Esophagus squamous epithelium (tissue), 4 donors: ENCODE measurements at regions not wholly inside any gene's neighbourhood (a gene's known extent, or its start where the extent isn't known, plus 50 kb on each side); places are given as distances from the start of the nearest gene placed in this dataset.

Source experiments
- POLR2A ChIP-seq, 4 donors: fragments of 450-650 bp; IDR thresholded peaks; one replicate each; pipeline ENCODE4 v1.6.1; 2017; ENCODE audit warnings: antibody characterized with exemption in 4 of 4, mild to moderate bottlenecking in 4 of 4, moderate library complexity in 3 of 4
- TF ChIP-seq, protein P1 (sequence below), 6 experiments: fragments of 450-650 bp in 4 of 6; fragments of 200-600 bp in 2 of 6; sonication (generic) in 2 of 6; IDR thresholded peaks; one replicate each; pipeline ENCODE4 v1.5.1; 2016 to 2019; ENCODE audit warnings: antibody characterized with exemption in 6 of 6, mild to moderate bottlenecking in 4 of 6, moderate library complexity in 4 of 6

DNA sequence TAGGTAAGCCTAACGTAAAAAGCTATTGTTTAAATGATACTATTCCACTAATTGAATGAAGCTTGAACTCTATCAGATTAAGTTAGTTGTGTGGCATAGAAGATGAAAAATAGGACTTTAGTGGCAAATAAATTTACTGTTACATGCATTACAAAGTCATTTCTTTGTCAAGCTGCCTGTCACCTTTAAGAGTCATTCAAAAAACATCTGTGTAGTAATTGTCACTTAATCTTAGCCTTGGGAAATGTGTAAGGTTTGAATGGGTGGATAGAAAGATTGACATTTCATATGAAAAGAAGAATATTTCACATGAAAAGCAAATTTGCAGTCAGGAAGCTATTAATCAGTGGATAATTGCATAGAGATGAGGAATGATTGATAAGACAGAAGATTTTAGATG lies 473.5 kb downstream of the DNAH5 start:
- TF ChIP-seq, protein P1, sequence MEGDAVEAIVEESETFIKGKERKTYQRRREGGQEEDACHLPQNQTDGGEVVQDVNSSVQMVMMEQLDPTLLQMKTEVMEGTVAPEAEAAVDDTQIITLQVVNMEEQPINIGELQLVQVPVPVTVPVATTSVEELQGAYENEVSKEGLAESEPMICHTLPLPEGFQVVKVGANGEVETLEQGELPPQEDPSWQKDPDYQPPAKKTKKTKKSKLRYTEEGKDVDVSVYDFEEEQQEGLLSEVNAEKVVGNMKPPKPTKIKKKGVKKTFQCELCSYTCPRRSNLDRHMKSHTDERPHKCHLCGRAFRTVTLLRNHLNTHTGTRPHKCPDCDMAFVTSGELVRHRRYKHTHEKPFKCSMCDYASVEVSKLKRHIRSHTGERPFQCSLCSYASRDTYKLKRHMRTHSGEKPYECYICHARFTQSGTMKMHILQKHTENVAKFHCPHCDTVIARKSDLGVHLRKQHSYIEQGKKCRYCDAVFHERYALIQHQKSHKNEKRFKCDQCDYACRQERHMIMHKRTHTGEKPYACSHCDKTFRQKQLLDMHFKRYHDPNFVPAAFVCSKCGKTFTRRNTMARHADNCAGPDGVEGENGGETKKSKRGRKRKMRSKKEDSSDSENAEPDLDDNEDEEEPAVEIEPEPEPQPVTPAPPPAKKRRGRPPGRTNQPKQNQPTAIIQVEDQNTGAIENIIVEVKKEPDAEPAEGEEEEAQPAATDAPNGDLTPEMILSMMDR (IDR thresholded peaks at IDR 0.05) = no peak
- TF ChIP-seq POLR2A (IDR thresholded peaks at IDR 0.05) = no peak
